GM18499 (cell line): ENCODE measurements at regions not wholly inside any gene's neighbourhood (a gene's known extent, or its start where the extent isn't known, plus 50 kb on each side); places are given as distances from the start of the nearest gene placed in this dataset.
"Not testable (repeated sequence)": the region's sequence is repeated elsewhere in the genome, so short reads cannot be mapped to it uniquely, and the experiment has no call there.

Experiments used
- ATAC-seq: cut with Tn5 transposase; IDR thresholded peaks from one replicate; pipeline ENCODE4 v1.9.1; 2021; ENCODE audit warnings: moderate number of reproducible peaks; ENCODE audit not compliant: insufficient read depth, unreplicated experiment

DNA sequence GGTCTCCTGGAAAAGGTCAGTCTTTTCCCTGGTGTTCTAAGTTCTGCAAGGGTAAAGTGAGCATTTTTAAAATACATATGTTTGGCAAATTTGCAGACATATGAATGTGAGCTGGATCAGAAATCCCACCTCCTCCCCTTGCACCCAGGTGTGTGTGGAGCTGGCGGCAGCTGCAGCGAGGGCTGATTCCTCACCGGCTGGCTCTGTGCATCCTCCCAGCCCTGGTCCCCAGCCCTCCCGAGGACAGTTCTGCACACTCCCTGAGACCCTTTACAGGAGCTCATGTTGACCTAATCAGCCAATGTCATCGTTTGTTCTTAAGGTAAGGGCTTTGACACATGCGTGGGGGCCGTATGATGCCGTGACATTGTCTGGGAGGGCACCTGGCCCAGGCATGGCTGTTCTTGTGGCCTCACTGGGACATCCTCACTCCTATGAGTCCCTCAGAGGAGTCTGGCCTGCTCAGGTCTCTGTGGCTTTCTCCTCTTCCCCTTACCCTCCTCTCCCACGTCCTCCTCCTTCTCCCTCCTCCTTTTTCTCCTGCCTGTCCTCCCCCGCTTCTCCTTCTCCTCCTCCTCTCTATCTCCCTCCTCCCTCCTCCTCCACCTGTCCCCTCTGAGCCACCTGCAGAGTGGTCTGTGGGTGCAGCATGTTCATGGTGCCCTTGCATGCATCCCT is 289.2 kb upstream of the SFSWAP start:
- no peak for ATAC-seq

DNA sequence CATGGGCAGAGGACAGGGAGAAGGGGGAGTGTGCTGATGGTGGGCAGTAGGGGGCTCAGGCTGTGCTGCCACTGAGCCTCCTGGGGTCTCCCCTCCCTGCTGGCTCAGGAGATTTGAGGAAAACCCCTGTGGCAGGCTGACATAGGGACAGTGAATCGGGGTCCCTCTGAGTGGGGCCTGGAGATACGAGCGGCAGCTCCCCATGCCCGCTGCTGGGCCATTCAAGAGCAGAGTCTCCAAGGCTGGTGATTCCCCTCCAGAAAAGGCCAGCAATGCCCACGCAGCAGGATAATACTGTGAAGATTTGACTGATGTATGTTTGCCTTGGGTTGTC is 288.7 kb upstream of the SFSWAP start:
- no peak for ATAC-seq

DNA sequence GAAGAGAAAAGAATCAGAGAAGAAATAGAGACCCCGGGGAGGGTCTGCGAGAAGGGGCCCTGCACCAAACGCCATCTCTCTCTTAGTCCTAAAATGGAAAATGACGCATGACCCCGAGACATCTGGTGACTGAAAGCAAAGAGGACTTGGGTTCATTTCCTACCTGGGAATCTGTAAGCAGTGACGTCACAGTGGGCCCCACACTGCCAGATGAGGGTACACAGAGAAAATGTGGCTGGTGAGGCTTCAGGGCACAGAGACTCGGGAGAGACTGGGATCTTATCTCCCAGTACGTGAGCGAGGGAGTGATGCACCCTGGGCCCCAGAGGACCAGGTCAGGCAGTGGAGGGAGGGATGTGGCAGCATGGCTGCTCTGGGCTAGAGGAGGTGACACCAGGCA is 288.1 kb upstream of the SFSWAP start:
- no peak for ATAC-seq

DNA sequence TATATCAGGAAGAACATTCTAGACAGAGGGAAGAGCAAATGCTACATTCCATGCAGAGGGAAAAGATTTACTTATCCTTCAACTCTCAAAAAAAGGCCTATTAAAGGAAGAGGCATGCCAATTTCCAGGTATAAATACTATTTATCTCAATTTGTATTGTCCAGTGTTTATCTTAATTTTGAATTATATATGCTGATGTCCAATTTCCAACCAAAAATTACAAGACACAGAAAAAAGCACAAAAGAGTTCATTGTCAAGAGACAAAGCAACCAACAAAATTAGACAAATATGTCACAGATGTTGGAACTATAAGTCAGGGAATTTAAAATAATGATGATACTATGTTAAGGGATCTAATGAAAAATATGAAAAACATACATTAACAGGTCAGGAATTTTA is 286.6 kb upstream of the SFSWAP start:
- ATAC-seq = no peak

DNA sequence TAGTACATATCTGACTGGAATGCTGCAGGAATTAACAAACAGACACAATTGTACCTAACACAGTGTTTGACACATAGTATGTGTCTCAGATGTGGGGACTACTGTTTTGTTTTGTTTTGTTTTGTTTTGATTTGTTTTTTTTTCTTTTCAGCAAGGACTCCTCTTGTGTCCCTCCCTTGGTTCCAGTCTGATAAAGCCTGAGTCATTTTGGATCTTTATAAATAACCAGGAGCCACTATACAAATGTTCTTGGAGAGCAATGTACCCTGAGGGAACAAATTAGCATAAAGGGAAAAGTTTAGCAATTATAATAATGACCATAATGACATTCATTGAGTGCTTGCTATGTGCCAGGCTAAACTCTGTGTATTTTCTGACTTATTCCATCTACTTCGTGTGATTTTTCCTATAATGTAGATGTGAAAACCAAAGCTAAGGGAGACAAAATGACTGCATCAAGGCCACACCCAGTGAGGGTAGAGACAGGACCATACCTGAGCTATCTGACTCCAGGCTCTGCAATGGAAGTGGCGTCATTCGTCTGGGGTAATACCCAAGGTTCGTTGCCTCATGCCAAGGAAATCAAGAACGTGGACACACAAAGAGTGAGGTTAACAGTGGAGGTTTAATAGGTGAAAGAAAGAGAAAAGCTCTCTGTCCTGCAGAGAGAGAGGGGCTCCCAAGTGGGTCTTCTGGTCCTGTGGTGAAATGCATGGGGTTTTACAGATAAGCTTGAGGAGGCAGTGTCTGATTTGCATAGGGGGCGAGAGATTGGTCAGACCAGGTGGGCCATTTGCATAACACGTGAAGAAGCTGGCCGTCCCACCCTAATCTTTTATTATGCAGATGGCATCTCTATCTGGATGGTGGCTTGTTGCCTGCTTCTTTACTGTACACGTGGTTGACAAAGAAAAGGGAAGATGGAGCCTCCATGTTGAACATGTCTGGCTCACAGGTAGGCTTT is 285.5 kb upstream of the SFSWAP start:
- no peak for ATAC-seq

DNA sequence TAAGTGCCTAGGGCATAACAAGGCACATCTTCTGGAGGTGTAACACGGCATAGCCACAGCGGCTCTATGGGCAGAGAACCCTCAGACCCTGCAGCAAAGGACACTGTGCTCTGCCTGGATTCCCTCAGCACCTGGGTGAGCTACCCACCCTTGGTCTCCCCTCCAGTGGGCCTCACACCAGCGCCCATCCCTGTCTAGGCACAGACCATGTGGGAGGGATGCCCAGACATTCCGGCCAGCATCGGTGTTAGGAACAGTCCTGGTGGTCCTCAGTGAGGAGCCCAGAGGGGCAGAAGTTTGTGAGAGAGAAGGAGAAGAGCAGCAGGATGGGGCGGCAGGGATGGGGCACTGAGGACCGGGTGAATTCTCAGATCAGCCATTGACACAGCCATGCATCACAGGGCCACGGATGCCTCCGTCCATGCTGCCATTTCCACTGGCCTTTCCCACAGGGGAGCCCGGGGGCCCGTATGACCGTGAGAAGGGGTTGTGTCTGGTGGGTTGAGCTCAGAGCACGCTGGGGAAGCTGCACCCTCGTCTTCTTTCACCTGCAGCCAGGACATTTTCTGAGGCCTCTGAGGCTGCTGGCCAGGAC is 282.7 kb upstream of the SFSWAP start:
- no peak for ATAC-seq

DNA sequence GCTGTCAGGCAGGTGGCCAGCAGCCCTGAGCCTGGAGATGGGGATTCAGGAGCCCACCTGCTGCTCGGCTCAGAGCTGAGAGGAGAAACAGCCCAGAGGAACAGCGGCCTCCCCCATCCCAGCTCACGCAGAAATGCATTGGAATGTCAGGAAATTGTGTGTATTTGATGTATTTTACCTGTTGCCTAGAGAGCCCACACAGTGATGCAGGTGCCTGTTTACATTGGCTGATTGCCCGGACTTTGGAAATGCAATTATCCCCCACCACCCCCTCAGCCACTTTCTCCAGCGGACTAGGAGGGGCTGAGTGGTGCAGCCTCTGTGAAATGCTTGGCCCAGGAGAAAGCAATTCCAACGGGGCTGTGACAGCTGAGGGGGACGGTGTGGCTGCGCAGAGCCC is 281.7 kb upstream of the SFSWAP start:
- ATAC-seq = not testable (repeated sequence)

DNA sequence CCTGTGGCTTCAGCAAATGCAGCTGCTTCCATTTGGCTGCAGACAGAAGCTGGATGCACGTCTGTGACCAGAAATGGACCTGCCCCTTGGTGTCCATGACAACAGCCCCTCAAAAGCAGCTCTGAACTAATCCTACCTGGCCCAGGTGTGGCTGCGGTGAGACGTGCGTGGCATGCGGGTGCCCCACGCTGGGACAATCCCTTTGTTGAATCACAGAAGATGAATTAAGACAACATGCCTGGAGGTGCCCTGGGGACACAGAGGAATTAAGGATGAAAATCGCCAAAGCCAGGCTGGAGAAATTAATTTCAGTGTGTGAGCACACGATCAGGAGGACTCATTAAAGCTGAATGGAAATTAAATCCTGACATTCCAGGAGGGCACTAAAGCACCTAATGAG is 281.2 kb upstream of the SFSWAP start:
- ATAC-seq = not testable (repeated sequence)

DNA sequence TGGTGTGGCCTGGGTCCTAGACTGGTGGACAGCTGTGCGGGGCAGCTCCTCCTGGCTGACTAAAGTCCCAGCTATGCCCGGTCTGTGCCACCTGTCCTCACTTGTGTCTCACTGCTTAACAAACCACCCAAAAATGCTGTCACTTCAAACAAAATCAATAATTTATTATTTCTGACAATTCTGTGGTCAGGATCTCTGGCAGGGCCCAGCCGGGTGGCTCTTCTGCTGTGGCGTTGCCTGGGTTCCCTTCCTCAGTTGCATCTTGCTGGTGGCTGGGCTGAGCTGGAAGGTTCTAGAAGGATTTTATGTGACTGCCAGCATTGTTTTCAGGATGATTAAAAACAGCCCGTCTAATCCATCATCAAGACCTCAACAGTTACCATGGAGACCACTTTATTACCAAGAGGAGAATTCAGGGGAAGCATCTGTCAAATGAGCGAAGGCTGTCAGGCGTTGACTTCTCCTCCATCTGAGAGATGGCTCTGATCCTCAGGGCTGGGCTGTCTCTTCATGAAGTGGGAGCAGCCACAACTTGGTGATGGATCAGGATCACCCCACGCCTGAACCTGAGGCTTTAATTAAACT is 280.6 kb upstream of the SFSWAP start:
- ATAC-seq = no peak

DNA sequence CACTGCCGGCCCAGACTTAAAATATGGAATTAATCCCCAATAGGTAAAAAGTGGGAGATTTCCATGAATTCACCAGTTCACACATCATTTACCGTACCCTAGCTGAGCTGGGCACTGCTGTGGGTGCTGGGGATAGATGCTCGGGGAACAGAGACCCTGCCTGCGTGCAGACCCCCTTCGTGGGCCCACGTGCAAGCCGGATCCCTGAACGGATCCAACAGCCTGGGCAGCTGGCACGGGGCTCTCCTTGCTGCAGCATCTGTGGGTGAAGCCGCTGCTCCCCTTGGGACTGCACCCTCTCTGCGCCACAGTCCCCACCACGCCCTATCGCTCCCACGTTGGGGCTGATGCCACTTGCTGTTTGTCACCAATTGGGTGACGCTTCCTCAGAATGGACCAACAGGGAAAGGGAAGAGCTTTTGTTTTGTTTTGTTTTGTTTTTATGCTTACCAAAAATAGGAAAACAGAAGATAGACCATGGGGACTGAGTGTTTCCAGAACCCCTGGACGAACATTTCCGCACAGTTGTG is 279.7 kb upstream of the SFSWAP start:
- not testable (repeated sequence) for ATAC-seq

DNA sequence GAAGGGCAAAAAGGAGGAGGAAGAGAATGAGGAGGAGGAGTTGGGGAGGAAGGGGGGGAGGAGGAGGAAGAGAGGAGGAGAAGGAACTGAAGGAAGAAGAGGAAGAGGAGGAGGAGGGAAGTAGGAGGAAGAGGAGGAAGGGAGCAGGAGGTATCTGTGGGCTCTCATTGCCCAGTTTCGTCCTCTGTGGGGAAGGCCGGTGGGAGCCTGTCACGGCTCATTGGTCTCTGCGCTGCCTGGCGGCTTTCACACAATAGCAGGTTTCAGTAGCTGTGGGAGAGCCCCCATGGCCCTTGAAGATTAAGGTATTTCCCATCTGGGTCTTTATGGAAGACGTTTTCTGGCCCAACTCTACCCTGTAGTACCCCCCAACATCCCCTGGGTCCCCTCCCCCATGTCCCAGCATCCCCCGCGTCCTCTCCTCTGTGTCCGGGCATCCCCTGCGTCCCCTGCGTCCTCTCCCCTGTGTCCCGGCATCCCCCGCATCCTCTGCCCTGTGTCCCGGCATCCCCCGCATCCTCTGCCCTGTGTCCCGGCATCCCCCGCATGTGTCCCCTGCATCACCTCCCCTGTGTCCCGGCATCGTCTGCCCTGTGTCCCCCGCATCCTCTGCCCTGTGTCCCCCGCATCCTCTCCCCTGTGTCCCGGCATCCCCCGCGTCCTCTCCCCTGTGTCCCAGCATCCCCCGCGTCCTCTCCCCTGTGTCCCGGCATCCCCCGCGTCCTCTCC is 278.2 kb upstream of the SFSWAP start:
- no peak for ATAC-seq

DNA sequence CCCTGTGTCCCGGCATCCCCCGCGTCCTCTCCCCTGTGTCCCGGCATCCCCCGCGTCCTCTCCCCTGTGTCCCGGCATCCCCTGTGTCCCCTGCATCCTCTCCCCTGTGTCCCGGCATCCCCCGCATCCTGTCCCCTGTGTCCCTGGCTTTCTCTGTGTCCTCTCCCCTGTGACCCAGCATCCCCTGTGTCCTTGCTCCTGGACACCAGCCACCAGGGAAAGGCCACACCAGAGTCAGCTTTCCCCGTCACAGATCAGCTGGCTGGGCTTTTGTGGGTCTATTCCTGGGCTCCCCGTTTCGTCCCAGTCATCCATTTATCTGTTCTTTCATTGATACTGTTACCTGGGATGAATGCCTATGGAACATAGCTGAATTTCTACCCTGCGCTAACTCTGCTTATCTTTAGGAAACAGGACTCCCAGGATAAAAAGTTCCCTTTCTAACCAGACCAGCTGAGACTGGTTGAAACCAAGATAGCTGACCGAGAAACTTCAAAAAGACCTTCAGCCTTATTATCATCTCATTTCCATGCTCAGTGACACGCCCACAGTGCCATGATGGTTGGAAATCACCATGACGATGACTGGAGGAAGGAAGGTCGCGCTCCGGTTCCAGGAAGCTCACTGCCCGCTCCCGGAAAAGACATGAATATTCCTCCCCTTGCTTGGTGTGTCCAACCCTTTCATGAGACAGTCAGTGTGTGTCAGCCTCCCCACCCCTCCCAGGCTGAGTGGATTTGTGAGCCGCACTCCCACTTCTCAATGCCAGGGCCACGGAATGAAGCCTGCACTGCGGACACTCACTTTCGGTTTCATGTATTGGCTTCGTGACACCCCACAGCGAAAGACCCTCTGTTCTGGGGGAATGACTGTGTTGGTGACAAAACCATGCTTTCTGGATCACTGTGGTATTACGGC is 276.4 kb upstream of the SFSWAP start:
- ATAC-seq = no peak

DNA sequence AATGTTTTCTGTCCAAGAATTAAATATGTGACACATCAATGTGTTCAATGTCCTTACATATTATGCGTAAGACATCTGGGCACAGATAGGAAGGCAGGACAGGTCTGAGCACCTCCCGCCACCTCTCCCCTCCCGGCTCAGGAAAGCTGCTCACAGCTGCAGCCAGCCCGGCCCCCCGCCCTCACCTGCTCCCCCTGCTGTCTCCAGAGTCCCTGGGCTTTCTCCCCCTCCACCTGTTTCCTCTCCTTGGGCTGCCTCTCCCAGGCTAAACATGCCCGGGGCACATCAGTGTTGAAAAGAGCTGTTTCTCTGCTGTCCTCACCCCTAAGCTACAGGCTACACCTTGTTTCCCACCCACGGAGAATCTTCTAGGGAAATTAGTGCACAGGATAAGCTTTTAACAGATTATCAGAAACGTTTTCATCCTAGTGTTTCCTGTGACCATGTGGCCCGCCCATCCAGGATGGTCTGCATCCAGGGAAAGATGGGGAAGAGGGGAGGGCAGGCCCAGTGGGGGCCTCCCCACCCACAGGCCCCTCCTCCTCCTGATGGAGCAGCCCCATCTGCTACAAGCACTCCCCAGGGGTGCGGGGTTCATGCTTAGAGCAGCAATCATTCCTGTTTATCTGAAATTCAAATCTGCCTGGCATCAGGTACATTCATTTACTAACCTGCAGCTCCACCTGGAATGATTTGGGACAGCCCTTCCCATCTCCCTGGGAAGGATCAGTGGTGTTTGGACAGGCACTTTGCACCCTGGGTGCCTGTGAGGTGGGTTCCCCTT is 273.8 kb upstream of the SFSWAP start:
- no peak for ATAC-seq

DNA sequence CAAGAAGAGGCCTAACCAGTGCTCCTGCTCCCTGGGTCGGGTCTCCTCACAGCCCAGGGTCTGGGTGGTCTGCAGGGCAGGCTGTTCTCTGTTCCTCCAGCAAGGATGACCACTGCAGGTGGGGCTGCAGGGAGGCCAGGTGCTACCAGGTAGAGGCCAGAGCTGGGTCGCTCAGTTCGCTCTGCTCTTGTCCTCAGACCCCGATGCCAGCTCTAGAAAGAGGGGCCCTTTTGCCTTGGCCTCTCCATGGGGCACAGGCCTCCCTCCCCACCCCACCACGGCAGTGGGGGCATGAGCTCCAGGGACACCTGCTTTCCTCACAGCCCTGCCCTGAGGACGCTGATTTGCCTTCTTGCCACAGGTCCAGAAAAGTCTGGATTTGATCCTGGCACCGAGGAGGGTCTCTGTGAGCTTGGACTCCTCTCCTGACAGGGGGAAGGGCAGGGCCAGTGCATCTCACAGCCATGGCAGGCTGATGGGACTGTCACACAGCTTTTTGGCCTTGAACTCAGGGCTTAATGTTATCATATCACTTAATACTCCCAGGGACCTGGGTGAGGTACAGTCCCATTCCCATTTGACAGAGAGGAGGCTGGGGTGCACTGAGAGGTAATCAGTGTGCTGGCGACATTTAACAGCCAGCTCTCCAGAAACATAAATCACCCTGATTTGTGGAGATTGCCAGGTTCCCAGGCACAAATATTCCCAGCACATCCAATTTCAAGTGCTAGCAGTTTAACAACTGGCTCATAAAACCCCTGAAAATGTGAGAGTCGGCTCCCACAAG is 273.0 kb upstream of the SFSWAP start:
- ATAC-seq = no peak

DNA sequence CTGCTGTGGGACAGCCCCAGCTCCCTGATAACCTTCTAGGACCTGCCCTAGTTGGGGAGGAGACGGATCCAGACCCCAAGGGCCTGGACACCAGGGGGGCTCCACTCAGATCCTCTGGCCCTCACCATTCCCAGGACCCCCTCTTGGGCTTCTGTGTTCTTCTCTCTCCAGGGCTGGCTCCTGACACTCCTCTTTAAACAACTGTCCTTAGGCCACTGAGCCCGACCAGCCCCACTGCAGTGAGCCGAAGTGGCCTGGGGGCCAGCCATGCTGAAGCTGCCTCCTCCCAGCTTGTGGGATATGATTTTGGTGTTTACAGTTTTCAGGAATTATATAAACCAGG is 272.4 kb upstream of the SFSWAP start:
- ATAC-seq = not testable (repeated sequence)

DNA sequence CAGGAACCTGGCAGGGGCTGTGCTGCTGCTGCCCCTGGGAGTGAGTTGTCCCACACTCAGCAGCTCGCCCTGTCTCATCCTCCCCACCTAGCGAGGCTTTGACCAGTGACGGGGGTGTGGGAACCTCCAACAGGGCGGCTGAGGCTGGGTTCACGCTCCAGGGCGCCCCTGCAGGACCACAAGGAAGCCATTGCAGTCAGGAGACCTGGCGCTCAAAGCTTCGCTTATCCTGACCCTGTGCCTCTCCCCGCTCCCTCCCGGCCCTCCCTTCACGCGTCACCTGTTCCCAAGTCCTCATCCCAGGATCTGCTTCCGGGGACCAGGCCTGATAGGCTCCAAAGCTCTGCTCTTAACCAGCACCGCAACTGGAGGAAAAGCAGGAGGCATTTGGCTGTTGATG is 272.0 kb upstream of the SFSWAP start:
- ATAC-seq = no peak

DNA sequence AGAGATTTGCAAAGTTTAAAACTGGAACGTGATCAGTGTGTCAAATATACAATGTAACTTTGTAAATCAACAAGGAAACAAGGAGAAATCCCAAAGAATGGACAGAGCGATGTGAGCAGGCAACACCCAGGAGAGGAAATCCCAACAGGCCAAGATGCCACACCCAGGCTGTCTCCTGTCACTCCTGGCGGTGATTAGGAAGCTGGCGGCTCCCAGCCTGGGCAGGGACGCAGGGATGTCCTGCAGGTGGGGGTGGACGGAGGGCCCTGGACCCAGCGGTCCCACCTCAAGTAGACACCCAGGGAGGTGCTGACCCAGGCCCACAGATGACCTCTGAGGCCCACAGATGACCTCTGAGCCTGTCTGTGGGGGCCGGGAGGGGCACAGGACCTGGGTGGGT is 271.1 kb upstream of the SFSWAP start:
- not testable (repeated sequence) for ATAC-seq
